GM20000 (cell line): ENCODE measurements at regions not wholly inside any gene's neighbourhood (a gene's known extent, or its start where the extent isn't known, plus 50 kb on each side); places are given as distances from the start of the nearest gene placed in this dataset.

Experiments used
- DNase-seq: peaks from one replicate; pipeline ENCODE4 v3.0.0; 2012; ENCODE audit warnings: low spot score
- TF ChIP-seq, protein P1 (sequence below): IDR thresholded peaks from 2 replicates; pipeline ENCODE4 v1.5.1; 2012; ENCODE audit warnings: mild to moderate bottlenecking, control low read depth; ENCODE audit errors: extremely low read depth, missing control alignments

DNA sequence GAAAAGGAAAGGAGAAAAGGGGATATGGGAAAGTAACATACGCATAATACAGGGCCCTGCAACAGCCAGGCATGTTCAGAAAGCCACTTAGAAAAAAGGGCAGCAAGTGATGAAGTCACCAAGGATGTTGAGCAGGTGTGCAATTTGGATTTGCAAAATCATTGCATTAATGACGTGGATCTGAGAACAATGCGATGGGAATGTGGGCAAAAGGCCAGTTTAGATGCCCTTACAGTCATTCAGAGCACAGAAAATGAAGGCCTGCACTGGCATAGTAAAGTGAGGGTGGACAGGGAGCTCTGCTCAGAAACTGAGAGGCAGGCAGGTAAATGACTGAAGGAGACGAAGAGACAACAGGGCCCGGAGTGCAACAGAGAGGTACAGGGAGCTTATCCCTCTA, 123.7 kb upstream of the NHSL1 start:
- TF ChIP-seq, protein P1, sequence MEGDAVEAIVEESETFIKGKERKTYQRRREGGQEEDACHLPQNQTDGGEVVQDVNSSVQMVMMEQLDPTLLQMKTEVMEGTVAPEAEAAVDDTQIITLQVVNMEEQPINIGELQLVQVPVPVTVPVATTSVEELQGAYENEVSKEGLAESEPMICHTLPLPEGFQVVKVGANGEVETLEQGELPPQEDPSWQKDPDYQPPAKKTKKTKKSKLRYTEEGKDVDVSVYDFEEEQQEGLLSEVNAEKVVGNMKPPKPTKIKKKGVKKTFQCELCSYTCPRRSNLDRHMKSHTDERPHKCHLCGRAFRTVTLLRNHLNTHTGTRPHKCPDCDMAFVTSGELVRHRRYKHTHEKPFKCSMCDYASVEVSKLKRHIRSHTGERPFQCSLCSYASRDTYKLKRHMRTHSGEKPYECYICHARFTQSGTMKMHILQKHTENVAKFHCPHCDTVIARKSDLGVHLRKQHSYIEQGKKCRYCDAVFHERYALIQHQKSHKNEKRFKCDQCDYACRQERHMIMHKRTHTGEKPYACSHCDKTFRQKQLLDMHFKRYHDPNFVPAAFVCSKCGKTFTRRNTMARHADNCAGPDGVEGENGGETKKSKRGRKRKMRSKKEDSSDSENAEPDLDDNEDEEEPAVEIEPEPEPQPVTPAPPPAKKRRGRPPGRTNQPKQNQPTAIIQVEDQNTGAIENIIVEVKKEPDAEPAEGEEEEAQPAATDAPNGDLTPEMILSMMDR: no peak
- DNase-seq: no peak

DNA sequence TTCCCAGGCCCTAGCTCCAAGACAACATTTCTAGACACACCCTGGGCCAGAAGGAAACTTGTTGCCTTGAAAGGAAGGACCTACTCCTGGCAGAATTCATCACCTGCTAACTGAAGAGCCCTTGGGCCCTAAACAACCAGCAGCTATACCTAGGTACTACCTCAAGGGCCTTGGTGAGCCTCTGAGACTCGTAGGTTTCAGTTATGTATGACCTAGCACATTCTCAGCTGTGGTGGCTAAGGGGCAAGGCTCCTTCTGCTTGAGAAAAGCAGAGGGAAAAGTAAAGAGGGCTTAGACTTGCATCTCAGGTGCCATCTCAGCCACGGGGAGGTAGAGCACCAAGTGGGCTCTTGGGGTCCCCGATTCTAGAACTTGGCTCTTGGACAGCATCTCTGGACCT, 132.3 kb upstream of the NHSL1 start:
- TF ChIP-seq, protein P1: no peak
- no peak for DNase-seq

DNA sequence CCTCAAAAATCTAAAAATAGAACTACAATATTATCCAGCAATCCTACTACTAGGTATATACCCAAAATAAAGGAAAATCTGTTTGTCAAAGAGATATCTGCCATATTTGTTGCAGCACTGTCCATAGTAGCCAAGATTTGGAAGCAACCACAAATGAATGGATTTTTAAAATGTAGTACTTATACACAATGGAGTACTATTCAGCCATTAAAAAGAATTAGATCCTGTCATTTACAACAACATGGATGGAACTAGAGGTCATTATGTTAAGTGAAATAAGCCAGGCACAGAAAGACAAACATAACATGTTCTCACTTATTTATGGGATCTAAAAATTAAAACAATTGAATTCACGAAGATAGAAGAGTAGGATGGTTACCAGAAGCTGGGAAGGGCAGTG, 135.7 kb upstream of the CCDC28A start:
- TF ChIP-seq, protein P1: no peak

DNA sequence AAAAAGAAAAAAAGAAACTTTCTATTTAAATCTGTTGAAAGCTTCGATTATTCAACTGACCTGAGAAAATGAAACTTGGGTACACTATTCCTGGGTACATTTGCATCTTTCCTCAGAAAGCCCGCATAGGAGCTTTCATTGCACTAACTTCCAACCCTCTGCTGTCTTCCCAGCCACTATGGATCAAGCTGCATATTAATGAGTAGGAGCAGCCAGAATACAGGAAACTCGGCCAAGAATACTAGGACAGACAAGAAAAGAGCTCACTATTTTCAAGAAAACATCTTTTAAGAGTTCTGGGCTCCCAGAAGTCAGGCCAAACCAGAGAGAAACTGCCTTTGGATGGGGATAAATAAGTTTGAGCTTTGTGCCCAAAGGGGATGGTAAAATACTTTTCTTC, 135.0 kb upstream of the CCDC28A start:
- DNase-seq: no peak

More for the DNA sequence above, 135.7 kb upstream of the CCDC28A start:
- no peak for DNase-seq

DNA sequence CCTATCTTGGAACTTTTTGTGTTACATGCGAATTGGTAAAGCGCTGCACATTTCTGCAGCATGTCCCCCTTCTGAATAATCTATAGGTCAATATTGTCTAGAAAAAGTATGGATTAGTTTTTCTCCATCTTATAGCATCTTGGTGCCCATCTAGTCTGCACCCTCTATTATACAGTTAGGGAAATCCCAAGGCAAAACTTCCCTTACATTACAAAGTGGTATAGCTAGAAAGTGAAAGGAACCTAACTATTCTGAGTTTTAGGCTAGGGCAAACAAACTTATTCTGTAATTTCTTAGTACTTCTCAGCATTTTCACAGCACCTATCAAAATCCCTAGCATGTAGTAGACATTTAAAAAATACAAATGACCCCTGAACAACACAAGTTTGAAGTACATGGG, 133.5 kb upstream of the CCDC28A start:
- DNase-seq: no peak
- TF ChIP-seq, protein P1: no peak

More for the DNA sequence above, 135.0 kb upstream of the CCDC28A start:
- TF ChIP-seq, protein P1: no peak

DNA sequence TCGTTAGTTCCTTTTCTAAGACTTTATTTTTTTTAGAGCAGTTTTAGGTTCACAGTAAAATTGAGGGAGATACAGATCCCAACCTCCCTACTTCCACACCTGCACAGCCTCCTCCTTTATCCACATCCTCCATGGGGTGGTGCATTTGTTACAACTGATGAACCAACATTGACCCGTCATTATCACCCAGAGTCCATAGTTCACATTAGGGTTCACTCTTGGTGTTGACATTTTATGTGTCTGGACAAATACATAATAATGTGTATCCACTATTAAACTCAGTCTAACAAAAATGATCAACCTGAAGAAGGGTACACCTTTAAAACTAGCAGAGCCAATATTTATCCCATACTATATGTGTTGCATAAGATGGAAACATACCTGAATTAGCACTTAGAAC, 130.4 kb upstream of the CCDC28A start:
- TF ChIP-seq, protein P1: no peak
- no peak for DNase-seq

DNA sequence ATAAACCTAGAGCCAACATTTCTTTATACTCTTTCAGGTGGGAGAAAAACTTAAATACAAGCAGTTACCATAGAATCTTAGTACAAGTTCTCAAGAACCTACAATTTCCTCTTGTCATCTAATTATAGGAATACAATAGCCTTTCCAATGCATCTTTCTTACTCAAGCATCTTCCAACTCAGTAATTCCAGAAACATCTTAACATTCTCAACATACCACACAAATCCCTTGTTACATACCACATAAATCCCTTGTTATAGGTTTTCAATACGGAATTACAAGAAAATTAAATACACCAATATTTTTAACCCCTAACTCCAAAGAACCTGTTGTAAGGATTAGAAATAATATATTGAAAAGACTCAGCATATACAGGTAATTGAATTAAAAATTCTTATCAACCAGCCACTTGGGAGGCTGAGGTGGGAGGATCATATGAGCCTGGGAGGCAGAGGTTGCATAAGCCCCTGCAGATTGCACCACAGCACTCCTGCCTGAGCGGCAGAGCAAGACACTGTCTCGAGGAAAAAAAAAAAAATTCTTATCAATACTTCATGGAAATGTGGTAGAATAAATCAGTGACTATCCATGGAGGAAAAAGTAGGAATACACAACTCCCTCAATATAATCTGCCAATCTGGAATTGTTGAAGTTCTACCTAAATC, 127.5 kb upstream of the CCDC28A start:
- DNase-seq: no peak
- TF ChIP-seq, protein P1: no peak
